SK-N-SH (cell line): ENCODE measurements at regions not wholly inside any gene's neighbourhood (a gene's known extent, or its start where the extent isn't known, plus 50 kb on each side); places are given as distances from the start of the nearest gene placed in this dataset.

Experiments
- CTCF ChIA-PET: fragments of 300-600, 350-600 bp; formaldehyde crosslinking; extraction: SDS; loops from one replicate; lab custom pipeline; 2021; lab: Yijun Ruan, JAX
- POLR2A ChIA-PET: fragments of 350-600 bp; sonication (Branson Sonifier 250); formaldehyde crosslinking; extraction: SDS; loops from one replicate; lab custom pipeline; 2020; ENCODE audit warnings: antibody characterized with exemption, inconsistent platforms; lab: Yijun Ruan, JAX
- DNase-seq: peaks from one replicate; pipeline ENCODE4 v3.0.0; 2012
- H2AFZ ChIP-seq: fragments of 200-600 bp; sonication (generic); 2 replicates; pipeline ENCODE4 v1.8.1; 2016; ENCODE audit warnings: antibody characterized with exemption, mild to moderate bottlenecking, low read depth
- H3F3A ChIP-seq: fragments of 200-600 bp; sonication (generic); replicated peaks from 2 replicates; pipeline ENCODE3; 2016; ENCODE audit warnings: antibody characterized with exemption, mild to moderate bottlenecking; ENCODE audit not compliant: insufficient read depth
- H3K27ac ChIP-seq, 2 experiments: fragments of 200-500 bp in 1 of 2; fragments of 200-600 bp in 1 of 2; sonication (Bioruptor generic) in 1 of 2; sonication (generic), shearing (Covaris generic) in 1 of 2; 2 replicates each; pipeline versions ENCODE4 v1.5.1 to v1.6.1; 2014 to 2016; ENCODE audit warnings: low read depth in 2 of 2, inconsistent platforms in 1 of 2, low read length in 1 of 2, mild to moderate bottlenecking in 1 of 2, mixed read lengths in 1 of 2
- H3K27me3 ChIP-seq: fragments of 200-600 bp; sonication (generic), shearing (Covaris generic); 2 replicates; pipeline ENCODE4 v1.6.1; 2016; ENCODE audit warnings: mixed run types; ENCODE audit not compliant: insufficient read depth
- H3K36me3 ChIP-seq, 2 experiments: fragments of 200-500 bp in 1 of 2; fragments of 200-600 bp in 1 of 2; sonication (Bioruptor generic) in 1 of 2; sonication (generic) in 1 of 2; replicated peaks in 1 of 2; 2 replicates each; pipeline versions ENCODE3 to v1.5.1; 2014 to 2016; ENCODE audit warnings: low read length in 1 of 2, mild to moderate bottlenecking in 1 of 2; ENCODE audit not compliant: insufficient read depth in 2 of 2, control insufficient read depth in 1 of 2
- H3K4me1 ChIP-seq, 2 experiments: fragments of 200-500 bp in 1 of 2; fragments of 200-600 bp in 1 of 2; sonication (Bioruptor generic) in 1 of 2; sonication (generic), shearing (Covaris generic) in 1 of 2; 2 replicates each; pipeline versions ENCODE4 v1.5.1 to v1.6.1; 2014 to 2016; ENCODE audit warnings: low read depth in 1 of 2, low read length in 1 of 2, mixed run types in 1 of 2; ENCODE audit not compliant: insufficient read depth in 2 of 2, control insufficient read depth in 1 of 2
- H3K4me2 ChIP-seq: fragments of 200-600 bp; sonication (generic), shearing (Covaris generic); 2 replicates; pipeline ENCODE4 v1.6.1; 2017; ENCODE audit warnings: mixed run types
- H3K4me3 ChIP-seq, 2 experiments: fragments of 200-500 bp in 1 of 2; fragments of 200-600 bp in 1 of 2; sonication (Bioruptor generic) in 1 of 2; sonication (generic), shearing (Covaris generic) in 1 of 2; 2 replicates each; pipeline versions ENCODE4 v1.5.1 to v1.8.1; 2014 to 2016; ENCODE audit warnings: low read depth in 2 of 2, inconsistent platforms in 1 of 2, low read length in 1 of 2, mild to moderate bottlenecking in 1 of 2, mixed read lengths in 1 of 2, moderate library complexity in 1 of 2
- H3K79me2 ChIP-seq: fragments of 200-600 bp; sonication (generic); 2 replicates; pipeline ENCODE4 v1.8.1; 2017; ENCODE audit warnings: mild to moderate bottlenecking; ENCODE audit not compliant: insufficient read depth
- H3K9ac ChIP-seq: fragments of 200-600 bp; sonication (generic); 2 replicates; pipeline ENCODE4 v1.6.1; 2017; ENCODE audit warnings: mixed run types
- H3K9me2 ChIP-seq: fragments of 200-600 bp; sonication (generic); 2 replicates; pipeline ENCODE4 v1.6.1; 2017; ENCODE audit warnings: mixed run types
- H3K9me3 ChIP-seq: fragments of 200-600 bp; sonication (generic); 2 replicates; pipeline ENCODE4 v1.6.1; 2017; ENCODE audit warnings: mixed run types, mild to moderate bottlenecking, moderate library complexity
- H4K20me1 ChIP-seq: fragments of 200-600 bp; sonication (generic); 2 replicates; pipeline ENCODE4 v1.6.1; 2017; ENCODE audit warnings: mild to moderate bottlenecking, mixed run types; ENCODE audit not compliant: insufficient read depth
- EP300 ChIP-seq, 2 experiments: IDR thresholded peaks; 2 replicates each; pipeline versions ENCODE4 v1.4.0 to v1.6.1; 2012; ENCODE audit warnings: borderline replicate concordance in 1 of 2, low read depth in 1 of 2, low read length in 1 of 2
- EZH2phosphoT487 ChIP-seq: fragments of 200-600 bp; sonication (generic); IDR thresholded peaks from 2 replicates; pipeline ENCODE4 v1.6.1; 2017; ENCODE audit warnings: low read depth, mixed run types, mild to moderate bottlenecking, antibody characterized with exemption, moderate library complexity, borderline replicate concordance
- FOSL2 ChIP-seq: IDR thresholded peaks from 2 replicates; pipeline ENCODE4 v1.4.0; 2012; ENCODE audit warnings: low read depth, mild to moderate bottlenecking, moderate library complexity, borderline replicate concordance
- GABPA ChIP-seq: IDR thresholded peaks from 2 replicates; pipeline ENCODE4 v1.4.0; 2012; ENCODE audit warnings: low read depth, mild to moderate bottlenecking
- GATA2 ChIP-seq: sonication (generic); formaldehyde crosslinking; IDR thresholded peaks from 2 replicates; pipeline ENCODE4 v1.5.0; 2020; ENCODE audit warnings: mild to moderate bottlenecking, missing genetic modification reagents
- MXI1 ChIP-seq: IDR thresholded peaks from 2 replicates; pipeline ENCODE4 v1.6.1; 2012; ENCODE audit warnings: mild to moderate bottlenecking, low read depth, low read length, improper control_type of control experiment
- NRF1 ChIP-seq: IDR thresholded peaks from 2 replicates; pipeline ENCODE4 v1.6.1; 2012; ENCODE audit warnings: low read depth, mild to moderate bottlenecking, low read length
- POLR2AphosphoS5 ChIP-seq: IDR thresholded peaks from 2 replicates; pipeline ENCODE4 v1.6.1; 2012; ENCODE audit warnings: low read depth, low read length
- RAD21 ChIP-seq: IDR thresholded peaks from 2 replicates; pipeline ENCODE4 v1.6.1; 2012; ENCODE audit warnings: mild to moderate bottlenecking, low read length
- RCOR1 ChIP-seq: fragments of 150-350 bp; IDR thresholded peaks from 2 replicates; pipeline ENCODE4 v1.6.1; 2017; ENCODE audit warnings: antibody characterized with exemption, low read length
- RFX5 ChIP-seq: IDR thresholded peaks from 2 replicates; pipeline ENCODE4 v1.6.1; 2012; ENCODE audit warnings: mild to moderate bottlenecking, improper control_type of control experiment, low read length
- RXRA ChIP-seq: IDR thresholded peaks from 2 replicates; pipeline ENCODE4 v1.4.0; 2012; ENCODE audit warnings: low read depth, mild to moderate bottlenecking, borderline replicate concordance
- TAF1 ChIP-seq: IDR thresholded peaks from 2 replicates; pipeline ENCODE4 v1.6.1; 2012; ENCODE audit warnings: low read depth, mild to moderate bottlenecking, low read length, moderate library complexity, borderline replicate concordance
- YY1 ChIP-seq: IDR thresholded peaks from 2 replicates; pipeline ENCODE4 v1.4.0; 2012; ENCODE audit warnings: low read depth, mild to moderate bottlenecking
- WGBS: methylation state at CpG from one replicate; pipeline ENCODE4 v1.1.6; 2017; ENCODE audit warnings: low lambda C conversion rate; 5-methylcytosine and 5-hydroxymethylcytosine counted together
- TF ChIP-seq, protein P1 (sequence below): IDR thresholded peaks from 2 replicates; pipeline ENCODE4 v1.4.0; 2012; ENCODE audit warnings: low read depth, borderline replicate concordance
- TF ChIP-seq, protein P2 (sequence below): IDR thresholded peaks from 2 replicates; pipeline ENCODE4; 2012
- TF ChIP-seq, protein P3 (sequence below): IDR thresholded peaks from 2 replicates; pipeline ENCODE4 v1.6.1; 2012; ENCODE audit warnings: mild to moderate bottlenecking, low read depth, low read length, moderate library complexity
- TF ChIP-seq, protein P4 (sequence below): fragments of 200-600 bp; sonication (generic); IDR thresholded peaks from 2 replicates; pipeline ENCODE4 v1.6.1; 2017; ENCODE audit warnings: antibody characterized with exemption, mild to moderate bottlenecking, moderate library complexity
- TF ChIP-seq, protein P5 (sequence below): fragments of 150-350 bp; IDR thresholded peaks from 2 replicates; pipeline ENCODE4 v1.6.1; 2016; ENCODE audit warnings: mild to moderate bottlenecking, low read depth, low read length

DNA sequence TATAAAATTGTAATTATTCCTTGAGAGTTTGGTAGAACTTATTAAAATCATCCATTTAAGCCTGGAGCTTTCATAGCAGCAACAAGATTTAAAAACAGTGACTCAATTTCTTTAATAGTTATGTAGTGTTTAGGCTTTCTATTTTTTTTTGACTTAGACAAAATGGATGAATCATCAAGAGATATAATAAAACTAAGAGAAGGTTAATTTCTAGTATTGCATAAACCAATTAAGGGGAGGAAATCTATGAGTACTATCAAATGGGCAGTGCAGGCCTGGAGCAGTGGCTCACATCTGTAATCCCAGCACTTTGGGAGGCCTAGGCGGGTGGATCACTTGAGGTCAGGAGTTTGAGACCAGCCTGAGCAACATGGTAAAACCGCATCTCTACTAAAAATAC, 416.3 kb upstream of the USP24 start (continued):
- TF ChIP-seq FOSL2: 0 out of 2 replicates have a peak, but pooled peaks have one; percentile 16
- TF ChIP-seq, protein P1, sequence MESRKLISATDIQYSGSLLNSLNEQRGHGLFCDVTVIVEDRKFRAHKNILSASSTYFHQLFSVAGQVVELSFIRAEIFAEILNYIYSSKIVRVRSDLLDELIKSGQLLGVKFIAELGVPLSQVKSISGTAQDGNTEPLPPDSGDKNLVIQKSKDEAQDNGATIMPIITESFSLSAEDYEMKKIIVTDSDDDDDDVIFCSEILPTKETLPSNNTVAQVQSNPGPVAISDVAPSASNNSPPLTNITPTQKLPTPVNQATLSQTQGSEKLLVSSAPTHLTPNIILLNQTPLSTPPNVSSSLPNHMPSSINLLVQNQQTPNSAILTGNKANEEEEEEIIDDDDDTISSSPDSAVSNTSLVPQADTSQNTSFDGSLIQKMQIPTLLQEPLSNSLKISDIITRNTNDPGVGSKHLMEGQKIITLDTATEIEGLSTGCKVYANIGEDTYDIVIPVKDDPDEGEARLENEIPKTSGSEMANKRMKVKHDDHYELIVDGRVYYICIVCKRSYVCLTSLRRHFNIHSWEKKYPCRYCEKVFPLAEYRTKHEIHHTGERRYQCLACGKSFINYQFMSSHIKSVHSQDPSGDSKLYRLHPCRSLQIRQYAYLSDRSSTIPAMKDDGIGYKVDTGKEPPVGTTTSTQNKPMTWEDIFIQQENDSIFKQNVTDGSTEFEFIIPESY: no peak

DNA sequence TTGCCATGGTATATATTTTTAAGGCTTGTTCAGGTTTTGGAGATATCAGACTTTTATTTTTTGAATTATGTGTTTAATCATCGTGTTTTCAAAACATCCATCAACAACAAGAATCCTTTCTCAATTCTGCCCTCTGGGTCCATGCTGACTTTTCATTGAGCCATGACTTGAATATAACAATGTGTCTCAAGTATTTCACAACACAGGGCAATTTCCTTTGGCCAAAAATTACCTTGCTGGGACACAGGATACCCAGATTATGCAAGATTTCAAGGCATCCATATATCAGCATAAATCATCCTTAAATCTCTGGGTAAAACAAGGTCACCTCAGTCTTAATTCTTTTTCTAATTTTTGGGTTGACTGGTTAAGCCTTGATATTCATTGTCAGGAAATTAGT, 411.2 kb upstream of the USP24 start:
- Histone ChIP-seq H3K4me2 (no peak overlapping the region), H3K9me2 (no peaks in the 10 kb centered on the region), H3K4me1 (no peaks in the 10 kb centered on the region), H3K79me2 (no peaks in the 10 kb centered on the region), H4K20me1 (no peaks in the 10 kb centered on the region), H3K9me3 (no peaks in the 10 kb centered on the region), H3K9ac (no peak overlapping the region), H3K36me3 (no peaks in the 10 kb centered on the region), H2AFZ (no peak overlapping the region), H3K27ac (no peak overlapping the region), H3K4me3 (no peak overlapping the region), H3F3A (peaks cover 2% of the 10 kb centered on the region), H3K27me3 (no peaks in the 10 kb centered on the region)
- no peak for TF ChIP-seq RAD21
- TF ChIP-seq, protein P2, sequence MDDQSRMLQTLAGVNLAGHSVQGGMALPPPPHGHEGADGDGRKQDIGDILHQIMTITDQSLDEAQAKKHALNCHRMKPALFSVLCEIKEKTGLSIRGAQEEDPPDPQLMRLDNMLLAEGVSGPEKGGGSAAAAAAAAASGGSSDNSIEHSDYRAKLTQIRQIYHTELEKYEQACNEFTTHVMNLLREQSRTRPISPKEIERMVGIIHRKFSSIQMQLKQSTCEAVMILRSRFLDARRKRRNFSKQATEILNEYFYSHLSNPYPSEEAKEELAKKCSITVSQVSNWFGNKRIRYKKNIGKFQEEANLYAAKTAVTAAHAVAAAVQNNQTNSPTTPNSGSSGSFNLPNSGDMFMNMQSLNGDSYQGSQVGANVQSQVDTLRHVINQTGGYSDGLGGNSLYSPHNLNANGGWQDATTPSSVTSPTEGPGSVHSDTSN: no peak
- TF ChIP-seq RCOR1: no peak
- TF ChIP-seq RFX5: no peak
- no peak for TF ChIP-seq RXRA
- TF ChIP-seq TAF1: no peak
- TF ChIP-seq, protein P3, sequence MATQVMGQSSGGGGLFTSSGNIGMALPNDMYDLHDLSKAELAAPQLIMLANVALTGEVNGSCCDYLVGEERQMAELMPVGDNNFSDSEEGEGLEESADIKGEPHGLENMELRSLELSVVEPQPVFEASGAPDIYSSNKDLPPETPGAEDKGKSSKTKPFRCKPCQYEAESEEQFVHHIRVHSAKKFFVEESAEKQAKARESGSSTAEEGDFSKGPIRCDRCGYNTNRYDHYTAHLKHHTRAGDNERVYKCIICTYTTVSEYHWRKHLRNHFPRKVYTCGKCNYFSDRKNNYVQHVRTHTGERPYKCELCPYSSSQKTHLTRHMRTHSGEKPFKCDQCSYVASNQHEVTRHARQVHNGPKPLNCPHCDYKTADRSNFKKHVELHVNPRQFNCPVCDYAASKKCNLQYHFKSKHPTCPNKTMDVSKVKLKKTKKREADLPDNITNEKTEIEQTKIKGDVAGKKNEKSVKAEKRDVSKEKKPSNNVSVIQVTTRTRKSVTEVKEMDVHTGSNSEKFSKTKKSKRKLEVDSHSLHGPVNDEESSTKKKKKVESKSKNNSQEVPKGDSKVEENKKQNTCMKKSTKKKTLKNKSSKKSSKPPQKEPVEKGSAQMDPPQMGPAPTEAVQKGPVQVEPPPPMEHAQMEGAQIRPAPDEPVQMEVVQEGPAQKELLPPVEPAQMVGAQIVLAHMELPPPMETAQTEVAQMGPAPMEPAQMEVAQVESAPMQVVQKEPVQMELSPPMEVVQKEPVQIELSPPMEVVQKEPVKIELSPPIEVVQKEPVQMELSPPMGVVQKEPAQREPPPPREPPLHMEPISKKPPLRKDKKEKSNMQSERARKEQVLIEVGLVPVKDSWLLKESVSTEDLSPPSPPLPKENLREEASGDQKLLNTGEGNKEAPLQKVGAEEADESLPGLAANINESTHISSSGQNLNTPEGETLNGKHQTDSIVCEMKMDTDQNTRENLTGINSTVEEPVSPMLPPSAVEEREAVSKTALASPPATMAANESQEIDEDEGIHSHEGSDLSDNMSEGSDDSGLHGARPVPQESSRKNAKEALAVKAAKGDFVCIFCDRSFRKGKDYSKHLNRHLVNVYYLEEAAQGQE: no peak
- TF ChIP-seq YY1: no peak
- no peak for TF ChIP-seq GATA2 (CRISPR knock-in tag)
- TF ChIP-seq, protein P4, sequence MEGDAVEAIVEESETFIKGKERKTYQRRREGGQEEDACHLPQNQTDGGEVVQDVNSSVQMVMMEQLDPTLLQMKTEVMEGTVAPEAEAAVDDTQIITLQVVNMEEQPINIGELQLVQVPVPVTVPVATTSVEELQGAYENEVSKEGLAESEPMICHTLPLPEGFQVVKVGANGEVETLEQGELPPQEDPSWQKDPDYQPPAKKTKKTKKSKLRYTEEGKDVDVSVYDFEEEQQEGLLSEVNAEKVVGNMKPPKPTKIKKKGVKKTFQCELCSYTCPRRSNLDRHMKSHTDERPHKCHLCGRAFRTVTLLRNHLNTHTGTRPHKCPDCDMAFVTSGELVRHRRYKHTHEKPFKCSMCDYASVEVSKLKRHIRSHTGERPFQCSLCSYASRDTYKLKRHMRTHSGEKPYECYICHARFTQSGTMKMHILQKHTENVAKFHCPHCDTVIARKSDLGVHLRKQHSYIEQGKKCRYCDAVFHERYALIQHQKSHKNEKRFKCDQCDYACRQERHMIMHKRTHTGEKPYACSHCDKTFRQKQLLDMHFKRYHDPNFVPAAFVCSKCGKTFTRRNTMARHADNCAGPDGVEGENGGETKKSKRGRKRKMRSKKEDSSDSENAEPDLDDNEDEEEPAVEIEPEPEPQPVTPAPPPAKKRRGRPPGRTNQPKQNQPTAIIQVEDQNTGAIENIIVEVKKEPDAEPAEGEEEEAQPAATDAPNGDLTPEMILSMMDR: no peak
- TF ChIP-seq EZH2phosphoT487: no peak
- TF ChIP-seq, protein P5, sequence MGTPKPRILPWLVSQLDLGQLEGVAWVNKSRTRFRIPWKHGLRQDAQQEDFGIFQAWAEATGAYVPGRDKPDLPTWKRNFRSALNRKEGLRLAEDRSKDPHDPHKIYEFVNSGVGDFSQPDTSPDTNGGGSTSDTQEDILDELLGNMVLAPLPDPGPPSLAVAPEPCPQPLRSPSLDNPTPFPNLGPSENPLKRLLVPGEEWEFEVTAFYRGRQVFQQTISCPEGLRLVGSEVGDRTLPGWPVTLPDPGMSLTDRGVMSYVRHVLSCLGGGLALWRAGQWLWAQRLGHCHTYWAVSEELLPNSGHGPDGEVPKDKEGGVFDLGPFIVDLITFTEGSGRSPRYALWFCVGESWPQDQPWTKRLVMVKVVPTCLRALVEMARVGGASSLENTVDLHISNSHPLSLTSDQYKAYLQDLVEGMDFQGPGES: no peak
- TF ChIP-seq GABPA: no peak
- no peak for TF ChIP-seq NRF1
- no peak for TF ChIP-seq POLR2AphosphoS5
- no peak for TF ChIP-seq EP300 (IDR thresholded peaks at IDR 0.05; ENCODE audit: borderline replicate concordance in 1 of 2, low read depth in 1 of 2, low read length in 1 of 2)
- no peak for TF ChIP-seq MXI1
- no peak for TF ChIP-seq FOSL2
- WGBS: 42% methylated on average over 1 of the region's 1 CpG
- CTCF ChIA-PET: no interaction called here
- POLR2A ChIA-PET: no interaction called here
- DNase-seq: no peak
